Stimulated activated CD4-positive, alpha-beta T cell treated with anti-CD3 and anti-CD28 coated beads, Interleukin-12 subunit alpha, Interleukin-12 subunit beta, amount 100 ng/mL, for 48 hours (primary cell): ENCODE measurements at regions not wholly inside any gene's neighbourhood (a gene's known extent, or its start where the extent isn't known, plus 50 kb on each side); places are given as distances from the start of the nearest gene placed in this dataset.
"Not testable (repeated sequence)": the region's sequence is repeated elsewhere in the genome, so short reads cannot be mapped to it uniquely, and the experiment has no call there.

Experiments used
- DNase-seq, 3 donors: peaks; one replicate each; pipeline ENCODE4 v3.0.0-alpha.2; 2020; ENCODE audit warnings: low read depth in 2 of 3, low spot score in 1 of 3

DNA sequence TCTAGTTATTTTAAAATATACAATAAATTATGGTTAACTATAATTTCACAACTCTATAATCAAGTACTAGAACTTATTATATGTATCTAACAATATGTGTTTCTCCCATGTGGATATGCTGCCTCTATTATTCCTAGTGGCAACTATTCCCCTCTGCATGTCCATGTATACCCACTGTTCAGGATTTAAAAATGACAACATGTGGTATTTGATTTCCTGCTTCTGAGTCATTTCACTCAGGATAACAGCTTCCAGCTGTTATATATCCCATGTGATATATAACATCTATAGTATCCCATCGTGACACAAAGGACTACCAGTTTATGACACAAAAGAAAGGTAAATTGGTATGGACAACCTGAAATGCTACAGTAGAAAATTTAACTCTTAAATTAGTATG is 167.4 kb upstream of the TACR3 start:
- no peak for DNase-seq

DNA sequence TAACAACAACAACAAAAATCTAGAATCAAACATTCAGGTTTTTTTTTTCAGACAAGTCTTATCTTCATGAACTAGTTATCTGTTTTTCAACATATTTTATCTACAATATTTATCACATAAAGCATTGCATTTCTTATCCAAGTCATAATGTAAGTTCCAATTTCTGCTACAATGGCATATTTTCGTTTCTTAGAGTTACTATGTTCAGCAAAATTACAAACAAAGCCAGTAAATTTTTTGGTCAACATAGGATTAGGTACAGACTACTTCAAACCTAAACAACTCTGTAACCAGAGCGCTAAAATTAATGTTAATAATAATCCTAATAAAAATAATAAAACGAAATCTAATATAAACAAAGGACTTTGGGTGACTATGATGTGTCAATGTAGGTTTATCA is 165.4 kb upstream of the TACR3 start:
- no peak for DNase-seq

DNA sequence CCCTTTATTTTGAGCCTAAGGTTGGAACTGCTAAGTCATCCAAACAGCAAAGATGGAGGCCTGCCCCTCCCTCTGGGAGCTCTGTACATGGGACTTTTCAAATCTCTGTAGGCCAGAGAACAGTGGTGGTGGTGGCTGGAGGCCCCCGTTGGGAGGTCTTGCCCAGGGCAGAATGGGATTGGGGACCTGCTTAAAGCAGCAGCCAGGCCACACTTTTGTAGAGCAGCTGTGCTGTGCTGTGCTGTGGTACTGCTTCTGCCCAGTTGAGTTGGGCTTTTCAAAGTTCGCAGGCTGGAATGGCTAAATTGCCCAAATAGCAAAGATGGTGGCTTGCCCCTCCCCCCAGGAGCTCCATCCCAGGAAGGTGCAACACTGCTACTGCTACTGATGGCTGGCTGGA is 147.5 kb upstream of the TACR3 start:
- DNase-seq, result no peak

- no peak for DNase-seq
Observed at GRCh38 chr4:103853627-103854026, 133.8 kb upstream of the TACR3 start.

DNA sequence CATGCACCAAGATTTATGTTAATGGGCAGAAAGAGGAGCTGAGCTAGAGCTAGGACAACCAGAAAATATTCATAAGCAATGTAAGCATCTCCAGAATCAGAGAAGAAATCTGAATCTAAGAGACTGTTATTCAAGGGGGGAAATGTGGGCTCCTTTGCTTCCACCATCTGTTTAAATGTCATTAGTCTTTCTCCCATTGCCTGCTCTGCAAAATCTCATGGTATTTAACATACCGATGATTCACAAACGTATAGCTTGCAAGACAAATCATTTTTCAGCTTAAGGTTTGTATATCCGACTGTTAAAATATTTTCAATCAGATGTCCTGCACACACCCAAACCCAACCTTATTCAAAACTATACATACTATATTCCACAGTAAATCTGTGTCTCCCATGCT is 133.4 kb upstream of the TACR3 start:
- DNase-seq, result no peak

- no peak for DNase-seq
Observed at GRCh38 chr4:103845075-103845474, 125.3 kb upstream of the TACR3 start.

DNA sequence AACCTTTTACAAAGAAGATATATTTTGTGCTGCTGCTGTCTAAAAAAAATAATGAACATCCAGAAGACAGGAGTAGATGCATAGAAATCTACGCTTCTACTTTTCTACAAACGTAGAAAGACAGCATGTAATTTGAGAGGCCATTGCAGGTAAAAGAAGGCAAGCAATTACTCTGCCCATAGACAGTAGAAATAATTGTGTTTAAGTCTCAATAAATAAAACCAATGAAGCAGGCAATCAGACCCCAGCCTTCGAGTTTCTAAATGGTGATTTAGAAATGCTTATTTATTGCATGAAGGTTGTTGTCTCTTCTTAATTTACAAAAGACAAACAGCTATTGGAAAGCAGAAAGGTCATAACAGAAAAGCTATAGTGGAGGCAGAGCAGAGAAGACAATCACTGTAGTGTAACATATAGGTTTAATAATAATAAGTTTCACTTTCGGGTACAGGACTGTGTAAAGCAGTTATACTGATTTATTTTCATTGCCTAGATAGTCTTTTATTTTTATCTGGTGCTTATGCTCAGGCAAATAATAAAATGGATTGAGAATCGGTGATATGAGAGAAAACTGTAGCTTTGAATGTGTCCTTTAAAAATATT is 123.0 kb upstream of the TACR3 start:
- DNase-seq, result no peak

GRCh38 chr4:103842076-103842475 is 122.3 kb upstream of the TACR3 start:
- no peak for DNase-seq

DNA sequence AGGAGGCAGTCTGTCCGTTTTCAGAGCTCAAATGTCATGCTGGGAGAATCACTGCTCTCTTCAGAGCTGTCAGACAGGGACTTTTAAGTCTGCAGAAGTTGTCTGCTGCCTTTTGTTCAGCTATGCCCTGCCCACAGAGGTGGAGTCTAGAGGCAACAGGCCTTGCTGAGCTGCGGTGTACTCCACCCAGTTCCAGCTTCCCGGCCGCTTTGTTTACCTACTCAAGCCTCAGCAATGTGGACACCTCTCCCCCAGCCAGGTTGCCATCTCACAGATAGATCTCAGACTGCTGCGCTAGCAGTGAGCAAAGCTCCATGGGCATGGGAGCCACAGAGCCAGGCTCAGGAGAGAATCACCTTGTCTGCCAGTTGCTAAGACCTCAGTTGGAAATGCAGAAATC is 90.5 kb upstream of the TACR3 start:
- DNase-seq, result not testable (repeated sequence)

GRCh38 chr4:103802766-103803165 is 83.0 kb upstream of the TACR3 start:
- no peak for DNase-seq

DNA sequence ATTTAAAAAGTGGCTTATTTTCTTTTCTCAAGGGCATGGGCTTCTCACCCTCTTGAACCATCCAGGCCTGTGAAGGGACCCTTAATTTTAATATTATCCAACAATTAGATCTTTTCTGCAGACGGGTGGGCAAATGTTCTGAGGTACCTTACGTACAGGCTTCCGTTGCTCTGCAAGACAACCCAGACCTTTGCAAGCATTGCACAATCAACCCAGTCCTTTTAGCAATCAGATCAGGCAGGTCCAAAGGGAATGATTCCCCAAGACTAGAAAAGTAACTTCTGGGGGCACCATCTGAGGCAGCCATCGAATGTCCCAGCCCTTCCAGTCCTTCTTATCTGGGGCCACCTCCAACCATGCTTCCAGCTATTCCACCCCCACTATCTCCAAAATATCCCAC is 67.3 kb upstream of the TACR3 start:
- DNase-seq, result no peak

DNA sequence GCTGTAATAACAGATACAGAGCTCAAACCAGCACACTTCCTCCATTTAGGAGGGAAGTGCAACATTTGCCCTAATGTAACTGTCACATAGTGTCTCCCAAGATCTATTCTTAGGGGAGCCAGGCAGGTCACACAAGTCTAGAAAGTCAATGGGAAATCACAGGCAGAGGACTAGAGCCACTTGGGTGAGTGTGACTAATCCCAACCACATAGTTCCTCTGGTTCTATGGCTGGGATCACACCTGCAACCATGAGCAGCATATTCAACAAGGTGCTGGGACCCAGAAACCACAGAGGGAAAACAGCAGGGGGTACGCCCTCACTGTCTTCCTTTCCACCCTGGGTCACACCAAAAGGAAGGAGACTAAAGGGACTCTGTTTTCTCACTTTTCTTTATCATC is 66.8 kb upstream of the TACR3 start:
- DNase-seq, result no peak

GRCh38 chr4:103786014-103786413 is 66.2 kb upstream of the TACR3 start:
- no peak for DNase-seq

DNA sequence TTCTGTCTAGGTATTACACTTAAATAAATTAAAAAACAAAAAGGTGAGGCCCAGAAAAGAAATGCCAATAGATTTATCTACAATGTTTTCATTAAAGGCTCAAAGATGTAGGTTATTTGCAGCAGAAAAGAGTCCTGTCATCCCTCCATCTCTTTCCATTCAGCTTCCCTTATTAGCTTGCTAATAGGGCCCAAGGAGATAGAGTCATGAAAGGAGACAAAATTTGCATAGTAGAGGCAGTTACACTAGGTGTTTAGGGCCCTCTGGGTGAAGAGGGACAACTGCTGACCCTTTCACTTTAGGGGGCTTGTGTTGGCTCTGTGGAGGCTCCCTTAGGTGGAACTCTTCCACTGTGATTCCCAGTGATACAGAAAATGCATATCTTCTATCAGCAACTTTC is 58.4 kb upstream of the TACR3 start:
- no peak for DNase-seq

DNA sequence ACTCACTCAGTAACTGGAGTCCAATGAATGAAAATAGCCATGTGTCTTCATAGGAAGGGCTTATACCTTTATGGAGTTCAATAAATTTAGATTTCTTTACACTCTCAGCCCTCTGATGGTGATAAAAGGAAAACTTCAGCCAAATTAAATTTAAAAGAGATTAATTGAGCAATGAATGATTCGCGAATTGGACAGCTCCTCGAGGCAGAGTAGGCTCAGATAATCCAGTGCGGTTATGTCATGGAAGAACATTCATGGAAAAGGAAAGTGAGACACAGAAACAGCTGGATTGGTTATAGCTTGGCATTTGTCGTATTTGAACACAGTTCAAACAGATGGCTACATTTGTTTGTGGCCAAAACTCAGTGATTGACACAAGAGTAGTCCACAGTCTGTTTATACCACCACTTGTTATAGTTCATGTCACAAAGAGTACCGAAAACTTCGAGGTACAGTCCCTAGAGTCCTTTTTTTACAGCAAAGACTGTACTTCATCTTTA is 54.6 kb upstream of the TACR3 start:
- no peak for DNase-seq

GRCh38 chr4:103773691-103774231 is 54.0 kb upstream of the TACR3 start:
- no peak for DNase-seq
